K562 (cell line): ENCODE measurements at regions not wholly inside any gene's neighbourhood (a gene's known extent, or its start where the extent isn't known, plus 50 kb on each side); places are given as distances from the start of the nearest gene placed in this dataset.
A peak's percentile ranks its signal among the peaks of the same experiment; 100 is the strongest.

ENCODE experiments used
- ATAC-seq: fragments of 200-7000 bp; cut with Tn5 transposase; 3 replicates; pipeline ENCODE4 v1.9.1; 2020; ENCODE audit warnings: moderate library complexity
- BruUV-seq: library from RNA; stranded (reverse); fragments of 400-500 nt; replicated peaks from 2 replicates; lab custom pipeline; 2021; lab: Mats Ljungman, UMichigan
- CTCF ChIA-PET: fragments of 300-600 bp; formaldehyde crosslinking; extraction: SDS; loops from one replicate; lab custom pipeline; 2021; ENCODE audit warnings: low intra/inter-chr PET ratio; lab: Yijun Ruan, JAX
- POLR2A ChIA-PET: fragments of 300-600, 350-650 bp; sonication (Branson Sonifier 250); formaldehyde crosslinking; extraction: SDS; loops from one replicate; lab custom pipeline; 2021; ENCODE audit warnings: antibody characterized with exemption, inconsistent platforms; lab: Yijun Ruan, JAX
- DNase-seq, 4 experiments: peaks; one replicate each; pipeline versions ENCODE4 v3.0.0 to v3.0.0-alpha.2; 2011 to 2018; ENCODE audit warnings: low spot score in 3 of 4, mixed read lengths in 3 of 4; ENCODE audit errors: extremely low read depth in 1 of 4
- FAIRE-seq: peaks from 2 replicates; lab custom pipeline; 2011; peaks lifted over from hg19 to GRCh38; lab: Jason Lieb, UNC
- H2AFZ ChIP-seq: 2 replicates; pipeline ENCODE4 v1.6.0; 2011; ENCODE audit warnings: low read depth, low read length, control low read depth, inconsistent platforms
- H3K27ac ChIP-seq: fragments of 200-600 bp; 3 replicates; pipeline ENCODE4 v1.8.0; 2011; ENCODE audit warnings: low read depth, mild to moderate bottlenecking, control low read depth, inconsistent platforms, low read length, moderate library complexity, mixed read lengths; ENCODE audit errors: extremely low read depth
- H3K27me3 ChIP-seq, 2 experiments: fragments of 300-600 bp in 1 of 2; 2 replicates in 1 of 2; 3 replicates in 1 of 2; pipeline versions ENCODE4 v1.6.0 to v1.8.0; 2011; ENCODE audit warnings: inconsistent platforms in 2 of 2, low read length in 2 of 2, mild to moderate bottlenecking in 1 of 2, mixed read lengths in 1 of 2, moderate library complexity in 1 of 2; ENCODE audit not compliant: control insufficient read depth in 2 of 2, insufficient read depth in 2 of 2
- H3K36me3 ChIP-seq: fragments of 300-600 bp; 3 replicates; pipeline ENCODE4 v1.8.0; 2011; ENCODE audit warnings: mild to moderate bottlenecking, low read length, inconsistent platforms; ENCODE audit not compliant: control insufficient read depth, insufficient read depth
- H3K4me1 ChIP-seq, 2 experiments: fragments of 200-600 bp in 1 of 2; replicated peaks in 1 of 2; 2 replicates in 1 of 2; 3 replicates in 1 of 2; pipeline versions ENCODE4 v1.5.1 to v1.8.0; 2011; ENCODE audit warnings: inconsistent platforms in 2 of 2, low read length in 2 of 2, mild to moderate bottlenecking in 1 of 2, mixed read lengths in 1 of 2, moderate library complexity in 1 of 2; ENCODE audit not compliant: control insufficient read depth in 2 of 2, insufficient read depth in 2 of 2
- H3K4me2 ChIP-seq: 2 replicates; pipeline ENCODE4 v1.6.1; 2011; ENCODE audit warnings: low read length, control low read depth, inconsistent platforms, mixed read lengths; ENCODE audit not compliant: insufficient read depth
- H3K4me3 ChIP-seq: fragments of 200-600 bp; sonication (generic), shearing (Covaris generic); 2 replicates; pipeline ENCODE4 v1.5.1; 2016; ENCODE audit warnings: control low read depth, inconsistent platforms
- H3K79me2 ChIP-seq: fragments of 200-600 bp; 3 replicates; pipeline ENCODE4 v1.8.0; 2011; ENCODE audit warnings: low read length, inconsistent platforms; ENCODE audit not compliant: control insufficient read depth, insufficient read depth
- H3K9ac ChIP-seq, 2 experiments: 2 replicates each; pipeline versions ENCODE4 v1.6.0 to v1.6.1; 2011; ENCODE audit warnings: low read depth in 2 of 2, low read length in 2 of 2, control low read depth in 1 of 2, inconsistent platforms in 1 of 2, mild to moderate bottlenecking in 1 of 2, mixed read lengths in 1 of 2; ENCODE audit not compliant: insufficient read depth in 1 of 2
- H3K9me1 ChIP-seq: one replicate; pipeline ENCODE4 v1.6.0; 2011; ENCODE audit warnings: inconsistent platforms, mild to moderate bottlenecking, low read length, moderate library complexity; ENCODE audit not compliant: control insufficient read depth, insufficient read depth
- H3K9me3 ChIP-seq: replicated peaks from 2 replicates; pipeline ENCODE4 v1.5.1; 2011; ENCODE audit warnings: low read depth, low read length, inconsistent platforms; ENCODE audit not compliant: control insufficient read depth, insufficient read depth
- H4K20me1 ChIP-seq: replicated peaks from 2 replicates; pipeline ENCODE4 v1.6.1; 2011; ENCODE audit warnings: low read length, inconsistent platforms, mixed read lengths; ENCODE audit not compliant: control insufficient read depth, insufficient read depth
- ARHGAP35 ChIP-seq: fragments of 450-650 bp; IDR thresholded peaks from 2 replicates; pipeline ENCODE4 v1.6.1; 2018; ENCODE audit not compliant: partially characterized antibody
- FIP1L1 ChIP-seq: fragments of 200-400 bp; formaldehyde crosslinking; IDR thresholded peaks from 2 replicates; pipeline ENCODE4 v1.6.1; 2018; ENCODE audit warnings: mild to moderate bottlenecking, low read depth, low read length; ENCODE audit not compliant: poor library complexity, severe bottlenecking
- FOSL1 ChIP-seq: fragments of 200-800 bp; sonication (Bioruptor generic); conservative IDR thresholded peaks from 2 replicates; pipeline ENCODE4 v1.6.1; 2016; ENCODE audit warnings: missing genetic modification characterization, missing compliant biosample characterization
- HNRNPK ChIP-seq: fragments of 200-400 bp; formaldehyde crosslinking; IDR thresholded peaks from one replicate; pipeline ENCODE4 v1.6.1; 2018; ENCODE audit warnings: mild to moderate bottlenecking, low read depth, low read length; ENCODE audit not compliant: poor library complexity, severe bottlenecking
- IRF9 ChIP-seq: fragments of 450-650 bp; IDR thresholded peaks from 2 replicates; pipeline ENCODE4 v1.6.1; 2016; ENCODE audit warnings: missing biosample characterization, missing genetic modification characterization
- TCF7 ChIP-seq: sonication (generic); IDR thresholded peaks from 2 replicates; pipeline ENCODE4 v1.6.1; 2016; ENCODE audit warnings: antibody characterized with exemption, borderline replicate concordance
- TSHZ1 ChIP-seq: fragments of 250-450 bp; sonication (Bioruptor Pico); IDR thresholded peaks from 2 replicates; pipeline ENCODE4 v1.4.0; 2020; ENCODE audit warnings: mild to moderate bottlenecking, moderate library complexity
- ZNF449 ChIP-seq: fragments of 250-450 bp; sonication (Bioruptor Pico); IDR thresholded peaks from 2 replicates; pipeline ENCODE4 v1.8.0; 2022; ENCODE audit warnings: moderate library complexity, mild to moderate bottlenecking, inconsistent platforms
- ZNF77 ChIP-seq: fragments of 250-450 bp; sonication (Bioruptor Pico); IDR thresholded peaks from 2 replicates; pipeline ENCODE4 v1.5.0; 2020
- WGBS: fragments of 100-300 bp; shearing (Covaris generic); methylation state at CpG from one replicate; pipeline ENCODE4 v1.1.6; 2016; ENCODE audit warnings: low coverage, mixed read lengths; ENCODE audit not compliant: insufficient coverage; ENCODE audit errors: missing lambda C conversion rate; 5-methylcytosine and 5-hydroxymethylcytosine counted together
- in situ Hi-C: fragments of 300-500 bp; cut with MboI; formaldehyde crosslinking; loops from 4 replicates; pipeline ENCODE4 v1.15.0; 2018; ENCODE audit warnings: inconsistent platforms, mixed read lengths
- intact Hi-C: fragments of 100-400 bp; cut with micrococcal nuclease; formaldehyde crosslinking; loops from 2 replicates; pipeline ENCODE4 v1.14.2; 2022

- in situ Hi-C loops (no loop called here), intact Hi-C loops (no loop called here)
- CTCF ChIA-PET: no interaction called here
- POLR2A ChIA-PET: no interaction called here
- Histone ChIP-seq H3K27ac (no peak overlapping the region), H3K4me3 (no peak overlapping the region), H3K27me3 (peaks cover 5 to 11% of the 10 kb centered on the region in 2 experiments; a peak in 4 of 5 replicates), H3K79me2 (no peaks in the 10 kb centered on the region), H2AFZ (no peak overlapping the region), H3K9ac (no peak overlapping the region), H3K4me1 (no peaks in the 10 kb centered on the region), H3K4me2 (no peak overlapping the region), H3K9me3 (no peaks in the 10 kb centered on the region), H3K9me1 (no peaks in the 10 kb centered on the region), H4K20me1 (no peaks in the 10 kb centered on the region), H3K36me3 (no peaks in the 10 kb centered on the region)
- ATAC-seq (no peak), DNase-seq (no peak), FAIRE-seq (no peak)
- no TSS peak for BruUV-seq
- 0 out of 2 replicates have a peak, but pooled peaks have one; percentile 16 for TF ChIP-seq FOSL1 (tag)
- no peak for TF ChIP-seq ARHGAP35
- no peak for TF ChIP-seq FIP1L1
- TF ChIP-seq HNRNPK: no peak
- TF ChIP-seq TSHZ1 (CRISPR knock-in tag): no peak
- TF ChIP-seq ZNF449: no peak
- TF ChIP-seq IRF9 (tag): no peak
- TF ChIP-seq TCF7: no peak
- TF ChIP-seq ZNF77 (CRISPR knock-in tag): no peak
- WGBS: 5% methylated on average over 2 of the region's 2 CpGs
Measured at GRCh38 chrX:9310616-9311015, 154.2 kb upstream of the TBL1X start.
